Testis (tissue), 2 donors: ENCODE measurements at regions not wholly inside any gene's neighbourhood (a gene's known extent, or its start where the extent isn't known, plus 50 kb on each side); places are given as distances from the start of the nearest gene placed in this dataset.

Experiments used
- POLR2A ChIP-seq: fragments of 450-650 bp; IDR thresholded peaks from one replicate; pipeline ENCODE4 v1.6.1; 2017; ENCODE audit warnings: antibody characterized with exemption, mild to moderate bottlenecking, moderate library complexity
- TF ChIP-seq, protein P1 (sequence below), 3 experiments: fragments of 450-650 bp in 2 of 3; fragments of 200-600 bp in 1 of 3; sonication (generic) in 1 of 3; IDR thresholded peaks; one replicate each; pipeline ENCODE4 v1.5.1; 2016 to 2019; ENCODE audit warnings: antibody characterized with exemption in 3 of 3, mild to moderate bottlenecking in 2 of 3, moderate library complexity in 1 of 3

DNA sequence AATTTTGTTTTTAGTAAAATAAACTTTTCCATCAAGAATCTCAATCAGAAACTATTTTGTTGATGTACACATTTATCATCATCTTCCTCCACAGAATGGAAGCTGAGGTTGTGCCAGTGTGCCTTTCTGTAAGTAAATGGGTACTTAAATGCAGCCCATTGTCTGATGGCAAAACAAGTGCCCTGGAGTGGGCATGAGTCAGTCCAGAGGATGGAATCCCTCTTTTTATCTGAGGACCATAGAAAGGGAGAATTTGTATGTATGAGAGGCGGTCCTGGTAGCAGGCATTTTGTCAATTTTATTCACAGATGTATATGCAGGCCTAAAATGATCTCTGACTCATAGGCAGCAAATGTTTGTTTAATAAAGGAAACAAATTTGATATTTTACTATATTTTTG lies 102.1 kb upstream of the MAGI2 start:
- TF ChIP-seq, protein P1, sequence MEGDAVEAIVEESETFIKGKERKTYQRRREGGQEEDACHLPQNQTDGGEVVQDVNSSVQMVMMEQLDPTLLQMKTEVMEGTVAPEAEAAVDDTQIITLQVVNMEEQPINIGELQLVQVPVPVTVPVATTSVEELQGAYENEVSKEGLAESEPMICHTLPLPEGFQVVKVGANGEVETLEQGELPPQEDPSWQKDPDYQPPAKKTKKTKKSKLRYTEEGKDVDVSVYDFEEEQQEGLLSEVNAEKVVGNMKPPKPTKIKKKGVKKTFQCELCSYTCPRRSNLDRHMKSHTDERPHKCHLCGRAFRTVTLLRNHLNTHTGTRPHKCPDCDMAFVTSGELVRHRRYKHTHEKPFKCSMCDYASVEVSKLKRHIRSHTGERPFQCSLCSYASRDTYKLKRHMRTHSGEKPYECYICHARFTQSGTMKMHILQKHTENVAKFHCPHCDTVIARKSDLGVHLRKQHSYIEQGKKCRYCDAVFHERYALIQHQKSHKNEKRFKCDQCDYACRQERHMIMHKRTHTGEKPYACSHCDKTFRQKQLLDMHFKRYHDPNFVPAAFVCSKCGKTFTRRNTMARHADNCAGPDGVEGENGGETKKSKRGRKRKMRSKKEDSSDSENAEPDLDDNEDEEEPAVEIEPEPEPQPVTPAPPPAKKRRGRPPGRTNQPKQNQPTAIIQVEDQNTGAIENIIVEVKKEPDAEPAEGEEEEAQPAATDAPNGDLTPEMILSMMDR (IDR thresholded peaks at IDR 0.05) = no peak
- TF ChIP-seq POLR2A = no peak
